8988T (cell line): ENCODE measurements at regions not wholly inside any gene's neighbourhood (a gene's known extent, or its start where the extent isn't known, plus 50 kb on each side); places are given as distances from the start of the nearest gene placed in this dataset.
"Not testable (repeated sequence)": the region's sequence is repeated elsewhere in the genome, so short reads cannot be mapped to it uniquely, and the experiment has no call there.

Experiments used
- DNase-seq: peaks from one replicate; pipeline ENCODE4 v3.0.0; 2011

DNA sequence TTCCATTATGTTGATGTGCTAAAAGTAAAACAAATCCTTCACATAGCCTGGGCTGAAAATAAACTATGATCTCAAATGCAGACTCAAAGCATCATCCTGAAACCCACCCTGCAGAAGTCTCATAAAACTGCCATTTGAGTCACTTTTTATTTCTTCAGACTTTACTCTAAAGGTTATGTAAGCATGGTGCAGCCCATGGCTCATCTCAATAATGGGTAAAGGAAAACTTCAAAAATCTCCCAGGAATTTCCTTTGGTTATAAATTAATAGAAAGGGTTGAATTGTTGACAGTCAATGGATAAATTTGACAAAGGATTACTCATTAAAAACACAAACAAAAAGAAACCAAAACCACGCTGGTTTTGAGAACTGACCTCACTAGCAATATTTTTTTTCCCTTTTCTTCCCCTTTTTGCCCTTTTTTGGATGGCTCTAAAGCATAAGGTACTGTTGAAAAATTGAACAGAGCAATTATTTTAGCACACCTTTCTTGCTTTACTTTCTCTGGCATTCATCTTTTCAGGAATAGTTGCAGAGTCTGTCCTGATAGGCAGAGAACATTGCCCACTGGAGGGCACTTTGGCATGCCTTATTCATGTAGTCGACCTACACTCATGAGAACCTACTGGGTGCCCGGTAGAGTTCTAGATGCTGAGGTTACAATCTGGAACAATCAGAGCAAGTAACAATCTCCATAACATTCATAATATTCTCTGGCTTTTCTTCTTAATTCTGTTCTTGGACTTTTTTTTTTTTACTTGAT is 191.4 kb downstream of the TMEM167A start:
- DNase-seq = no peak

DNA sequence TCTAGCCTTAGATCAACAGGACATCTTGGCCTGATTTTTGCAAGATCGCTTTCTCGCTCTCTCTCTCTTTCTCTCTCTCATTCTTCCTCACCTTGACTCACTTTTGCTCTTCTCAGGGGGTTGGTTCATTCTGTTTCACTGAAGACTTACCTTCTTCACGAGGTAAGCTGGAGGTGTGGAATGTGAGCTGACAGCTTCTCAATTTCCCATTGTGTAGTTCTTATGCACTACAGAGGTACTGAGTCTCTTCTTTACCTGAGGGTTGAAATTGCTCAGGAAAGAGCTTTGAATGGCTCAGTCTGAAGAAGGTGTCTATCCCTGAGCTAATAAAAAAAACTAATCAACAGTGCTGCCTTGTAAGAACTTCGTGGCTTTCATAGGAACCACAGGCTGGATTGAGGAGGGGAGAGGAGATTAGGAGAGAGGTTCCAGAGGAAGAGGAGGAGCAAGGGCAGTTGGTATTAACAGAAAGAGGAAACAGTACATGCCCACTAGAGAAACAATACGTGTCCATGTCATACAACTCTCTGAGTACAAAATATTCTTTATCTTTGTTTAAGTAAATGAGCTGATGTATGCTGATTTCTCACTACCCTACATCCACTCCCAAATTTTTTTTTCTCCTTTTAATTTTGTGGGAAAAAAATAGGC is 192.2 kb downstream of the TMEM167A start:
- DNase-seq = no peak

DNA sequence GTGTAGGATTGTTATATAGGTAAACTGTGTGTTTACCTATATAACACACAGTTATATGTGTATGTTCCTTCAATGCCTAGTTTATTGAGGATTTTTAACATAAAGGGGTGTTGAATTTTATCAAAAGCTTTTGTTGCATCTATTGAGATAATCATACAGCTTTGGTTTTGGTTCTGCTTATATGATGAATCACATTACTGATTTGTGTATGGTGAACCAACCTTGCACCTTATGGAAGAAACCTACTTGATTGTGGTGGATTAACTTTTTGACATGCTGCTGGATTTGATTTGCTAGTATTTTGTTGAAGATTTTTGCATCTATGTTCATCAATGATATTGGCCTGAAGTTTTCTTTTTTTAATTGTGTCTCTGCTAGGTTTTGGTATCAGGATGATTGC is 194.9 kb downstream of the TMEM167A start:
- no peak for DNase-seq

DNA sequence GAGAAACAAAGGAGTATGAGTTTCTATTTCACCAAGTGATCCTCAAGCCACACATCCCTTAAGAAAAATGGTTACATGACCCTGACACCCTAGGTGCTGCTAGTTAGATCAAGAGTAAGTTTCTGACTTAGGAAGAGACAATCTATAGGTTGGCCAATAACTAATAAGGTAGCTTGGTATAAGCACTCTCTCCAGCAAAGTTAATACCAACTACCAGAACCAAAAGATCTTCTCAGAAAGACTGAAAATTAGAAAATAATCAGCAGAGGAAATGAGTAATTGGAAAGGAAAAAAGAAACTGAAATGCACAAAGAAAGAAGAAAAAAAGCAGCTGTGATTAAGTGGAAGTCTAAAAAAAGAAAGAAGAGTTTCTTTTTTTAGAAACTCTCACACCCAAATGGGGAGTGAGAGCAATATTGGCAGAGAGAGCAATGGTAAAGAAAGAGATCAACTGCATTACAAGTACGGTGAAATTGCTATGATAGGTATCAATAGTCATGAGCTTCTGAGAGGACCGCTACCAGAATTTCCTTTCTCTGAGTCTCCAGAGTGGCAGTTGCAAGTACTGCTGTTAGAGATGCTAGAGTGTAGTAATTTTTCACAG is 195.5 kb downstream of the TMEM167A start:
- DNase-seq = no peak

DNA sequence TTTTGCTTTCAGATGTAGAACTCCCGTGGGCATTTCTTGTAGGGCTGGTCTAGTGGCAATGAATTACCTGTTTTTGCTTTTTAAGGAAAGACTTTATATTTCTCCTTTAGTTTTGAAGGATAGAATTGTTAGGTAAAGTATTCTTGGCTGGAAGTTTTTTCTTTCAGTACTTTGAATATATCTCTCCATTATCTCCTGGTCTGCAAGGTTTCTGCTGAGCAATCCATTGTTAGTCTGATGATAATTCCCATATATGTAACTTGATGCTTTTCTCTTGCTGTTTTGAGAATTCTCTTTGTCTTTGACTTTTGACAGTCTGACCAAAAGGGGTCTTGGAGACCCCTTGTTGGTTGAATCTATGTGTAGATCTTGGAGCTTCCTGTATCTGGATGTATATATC is 198.1 kb downstream of the TMEM167A start:
- DNase-seq = no peak

DNA sequence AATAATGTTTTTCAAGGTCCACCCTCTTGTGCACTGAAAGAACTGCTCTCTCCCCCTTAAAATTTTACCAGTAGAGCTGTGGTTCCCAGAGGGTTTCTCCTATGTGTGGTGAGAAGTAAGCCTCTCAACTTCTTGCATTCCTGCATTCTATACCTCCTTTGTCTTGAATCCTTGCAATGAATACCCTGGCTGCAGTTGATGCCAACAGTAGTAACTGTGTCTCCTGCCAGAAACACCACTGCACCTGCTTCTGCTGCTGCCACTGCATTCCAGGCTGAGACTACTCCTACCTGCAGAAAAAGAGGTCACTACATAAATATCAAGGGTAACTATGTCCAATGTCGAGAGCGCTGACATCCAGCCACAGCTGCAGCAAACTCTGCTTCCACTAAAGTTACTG is 203.7 kb downstream of the TMEM167A start:
- no peak for DNase-seq

DNA sequence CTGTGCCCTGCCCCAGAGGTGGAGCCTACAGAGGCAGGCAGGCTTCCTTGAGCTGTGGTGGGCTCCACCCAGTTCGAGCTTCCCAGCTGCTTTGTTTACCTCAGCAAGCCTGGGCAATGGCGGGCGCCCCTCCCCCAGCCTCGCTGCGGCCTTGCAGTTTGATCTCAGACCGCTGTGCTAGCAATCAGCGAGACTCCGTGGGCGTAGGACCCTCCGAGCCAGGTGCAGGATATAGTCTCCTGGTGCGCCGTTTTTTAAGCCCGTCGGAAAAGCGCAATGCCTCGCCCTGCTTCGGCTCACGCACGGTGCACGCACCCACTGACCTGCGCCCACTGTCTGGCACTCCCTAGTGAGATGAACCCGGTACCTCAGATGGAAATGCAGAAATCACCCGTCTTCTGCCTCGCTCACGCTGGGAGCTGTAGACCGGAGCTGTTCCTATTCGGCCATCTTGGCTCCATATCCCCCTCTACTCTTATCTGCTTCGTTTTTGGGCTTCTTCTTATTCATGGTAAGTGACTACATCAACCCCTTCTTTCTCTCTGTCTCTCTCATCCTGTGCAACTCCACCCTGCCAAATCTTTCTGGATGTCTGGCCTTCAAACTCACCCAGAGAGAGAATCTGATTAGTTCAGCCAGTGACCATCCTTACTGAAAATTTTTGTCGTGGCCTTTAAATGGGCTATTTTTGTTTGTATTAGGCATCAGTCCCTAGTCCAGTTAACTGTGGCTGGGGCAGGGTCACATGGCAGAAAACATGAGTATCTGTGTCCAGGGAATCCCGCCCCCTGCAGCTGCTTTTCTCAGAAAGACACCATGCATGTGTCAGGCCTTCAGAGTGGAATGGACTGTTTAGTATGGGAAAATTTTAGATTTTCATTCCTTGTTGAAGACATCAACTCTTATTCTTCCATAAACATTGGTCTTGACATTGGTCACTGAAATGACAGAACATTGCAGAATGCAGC is 204.6 kb downstream of the TMEM167A start:
- not testable (repeated sequence) for DNase-seq

DNA sequence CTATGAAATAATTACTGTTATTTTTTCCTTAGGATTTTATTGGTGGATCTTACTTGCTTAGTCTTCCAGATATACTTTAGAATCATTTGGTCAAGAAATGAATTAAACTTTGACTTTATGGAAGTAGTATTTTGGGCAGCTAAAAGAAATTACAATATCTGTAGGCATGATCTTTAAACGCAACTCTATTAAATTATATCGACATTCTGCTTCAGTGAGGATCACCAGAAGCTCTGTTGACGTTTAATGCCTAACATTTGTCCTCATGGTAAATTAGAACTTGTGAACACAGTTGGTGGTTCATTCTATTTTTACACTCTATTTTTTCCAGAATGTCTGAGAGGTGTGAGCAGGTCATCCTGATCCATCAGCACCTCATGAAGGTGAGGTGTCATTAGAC is 211.6 kb downstream of the TMEM167A start:
- no peak for DNase-seq

DNA sequence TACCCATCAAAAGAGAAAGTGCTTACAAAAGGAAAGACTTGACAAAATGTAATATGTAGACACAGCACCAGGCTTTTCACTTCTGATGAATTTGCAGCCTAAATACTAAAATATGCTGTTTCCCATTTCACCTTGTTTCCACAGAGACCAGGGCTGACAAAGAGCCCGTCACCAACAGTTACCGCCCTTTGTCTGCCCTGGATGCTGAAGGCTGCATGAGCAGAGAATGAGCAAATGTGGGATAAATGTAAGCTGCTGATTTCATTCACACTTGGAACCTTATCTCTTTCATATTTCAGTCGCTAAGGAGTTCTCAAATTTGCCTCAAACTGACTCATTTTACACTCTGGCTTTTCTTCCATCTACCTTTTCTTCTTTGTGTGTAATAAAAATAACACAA is 213.9 kb downstream of the TMEM167A start:
- DNase-seq = no peak

DNA sequence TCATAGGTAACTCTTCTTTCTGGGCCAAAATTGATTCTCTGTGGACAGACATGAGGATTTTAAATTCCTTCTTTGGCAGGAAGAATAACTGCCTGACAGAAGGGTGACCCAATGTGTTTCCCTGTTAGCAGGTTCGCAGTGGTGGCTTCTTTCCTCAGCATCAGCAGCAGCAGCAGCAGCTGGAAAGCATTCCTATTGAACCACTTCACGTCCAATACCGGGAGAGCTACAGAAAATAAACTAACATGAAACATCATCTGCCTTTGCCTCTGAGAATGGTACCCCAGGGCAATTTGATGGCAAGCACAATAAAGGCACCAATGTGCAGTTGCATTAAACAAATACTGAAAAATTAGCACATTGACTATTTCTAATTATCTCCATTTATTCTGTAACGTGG is 214.5 kb downstream of the TMEM167A start:
- DNase-seq = no peak

DNA sequence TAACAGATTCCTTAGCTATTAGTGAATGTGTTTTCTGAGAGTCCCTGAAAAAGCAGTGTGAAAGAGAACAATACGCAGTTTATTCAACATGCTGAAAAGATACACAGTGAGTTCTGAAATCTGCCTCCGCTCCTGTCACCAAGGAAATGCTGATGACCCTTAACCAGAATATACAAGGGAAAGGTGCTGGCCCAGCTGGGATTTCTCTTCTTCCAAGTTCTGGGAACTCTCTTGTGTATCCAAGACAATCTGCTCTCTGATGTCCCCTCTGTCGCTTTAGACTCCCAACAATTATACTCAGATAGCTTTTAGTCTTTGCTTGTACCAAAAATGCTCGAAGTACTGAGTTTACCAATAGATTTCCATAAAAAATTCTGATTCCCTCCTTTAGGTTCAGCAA is 214.9 kb downstream of the TMEM167A start:
- DNase-seq = no peak

DNA sequence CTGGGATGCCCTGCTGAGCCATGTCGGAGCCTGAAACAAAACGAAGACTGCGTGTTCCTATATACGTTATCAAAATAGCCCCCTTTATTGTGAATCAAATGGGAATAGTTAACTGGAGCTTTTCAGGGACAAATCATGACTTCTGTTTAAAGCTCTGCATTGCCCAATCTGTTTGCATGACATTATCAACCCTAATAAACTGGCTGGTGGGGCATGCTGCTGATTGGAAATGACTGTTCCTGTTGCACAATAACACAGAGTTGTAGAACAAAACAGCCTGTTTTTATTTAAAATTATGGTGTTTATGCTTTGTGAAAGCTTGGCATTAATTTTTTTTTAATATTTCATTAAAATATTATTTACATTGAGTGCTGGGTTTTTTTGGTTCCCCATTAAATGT is 215.5 kb downstream of the TMEM167A start:
- no peak for DNase-seq

DNA sequence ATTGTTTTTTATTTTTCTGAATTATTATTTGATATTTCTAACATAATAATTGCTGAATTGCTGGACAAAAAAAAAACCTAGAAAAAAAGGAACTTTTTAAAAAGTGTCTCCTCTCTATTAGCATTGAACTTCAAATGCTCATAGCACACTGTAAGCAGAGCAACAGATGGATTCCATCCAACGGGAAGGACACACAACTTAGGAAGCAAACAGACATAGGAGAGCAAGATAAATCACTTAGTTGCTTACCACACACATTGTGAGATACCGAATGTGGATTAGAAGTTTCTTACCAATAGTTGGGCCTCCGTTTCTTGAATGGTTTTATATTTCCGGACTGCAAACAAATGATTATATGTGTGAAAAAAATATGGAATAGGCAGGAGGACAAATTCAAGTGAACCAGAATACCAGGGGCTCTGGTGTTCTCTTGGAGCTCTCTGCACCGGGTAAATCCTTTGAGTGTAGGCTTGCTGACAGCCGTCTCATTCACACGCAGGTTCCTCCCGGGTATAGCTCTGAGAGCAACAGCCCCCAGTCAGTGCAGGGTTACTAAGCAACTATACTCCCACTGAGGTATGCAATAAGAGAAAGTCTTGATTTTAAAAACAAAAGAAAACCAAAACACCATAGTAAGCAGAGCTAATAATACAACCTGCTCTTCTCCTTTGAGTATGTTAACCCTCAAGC is 217.6 kb downstream of the TMEM167A start:
- DNase-seq = no peak

DNA sequence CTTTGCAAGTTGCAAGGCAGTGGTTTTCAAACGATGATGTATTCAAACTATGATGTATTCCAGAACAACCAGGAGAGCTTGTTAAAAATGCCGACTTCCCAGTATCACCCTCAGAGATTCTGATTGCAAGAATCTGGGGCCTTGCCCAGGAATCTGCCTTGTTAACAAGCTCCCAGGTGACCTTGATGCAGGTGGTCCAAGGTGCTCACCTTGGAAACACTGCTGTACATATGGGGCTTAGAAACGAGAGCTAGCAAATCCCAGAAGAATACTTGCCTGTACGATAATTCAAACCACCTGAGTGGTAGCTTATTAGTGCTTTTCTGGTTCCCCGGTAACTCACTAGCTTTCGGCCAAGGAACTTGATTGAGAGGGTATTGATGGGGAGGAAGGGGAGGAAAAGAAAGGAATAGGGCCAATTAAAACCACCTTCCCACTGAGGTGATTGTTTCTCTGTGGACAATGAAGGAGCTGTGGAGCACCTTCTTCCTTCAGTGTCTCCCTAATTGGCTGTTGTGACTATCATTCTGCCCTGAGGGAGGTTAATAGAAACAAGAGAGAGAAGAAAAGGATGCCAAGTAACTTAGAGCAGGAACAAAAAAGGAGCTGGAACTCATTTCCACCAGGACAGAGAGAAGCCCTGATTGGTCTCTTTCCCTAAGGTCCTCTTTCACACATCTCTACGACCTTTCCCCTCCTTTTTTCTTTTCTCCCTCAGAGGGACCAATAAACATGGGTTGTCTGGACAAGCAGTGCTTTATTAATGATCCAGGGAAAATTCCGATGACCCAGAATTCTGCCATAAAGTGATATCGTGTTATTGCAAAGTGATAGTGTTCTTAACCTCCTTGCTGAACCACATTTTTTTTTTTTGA is 218.8 kb downstream of the TMEM167A start:
- no peak for DNase-seq

DNA sequence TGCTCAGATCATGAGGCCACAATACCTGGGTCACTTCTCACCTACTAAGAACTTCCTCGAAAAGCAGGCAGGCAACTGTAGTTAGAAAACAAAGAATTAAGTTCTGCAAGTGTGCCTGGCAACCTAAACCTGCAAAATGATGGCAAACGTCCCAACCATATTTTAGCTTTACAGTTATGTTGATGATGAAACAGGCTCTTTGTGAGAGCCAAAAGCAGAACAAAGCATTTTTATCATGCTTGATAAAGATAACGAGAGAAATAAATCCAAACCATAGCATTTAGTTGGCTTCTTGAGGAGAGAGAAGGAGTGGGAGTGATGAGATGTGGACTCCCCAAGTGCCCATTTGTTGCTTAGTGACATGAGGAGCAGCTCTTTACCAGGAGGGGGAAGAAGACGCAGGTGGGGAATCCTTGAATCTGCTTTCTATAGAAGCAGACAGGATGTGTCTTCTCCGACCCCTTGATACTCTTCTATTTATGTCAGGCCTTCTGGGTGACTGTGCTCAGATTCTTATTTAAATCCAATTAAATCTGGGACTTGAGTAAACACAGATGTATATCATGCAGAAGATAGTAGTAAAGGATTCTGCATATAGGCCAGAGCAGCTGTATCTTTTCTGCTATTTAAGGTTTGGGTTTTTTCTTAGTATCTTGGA is 221.2 kb downstream of the TMEM167A start:
- no peak for DNase-seq

DNA sequence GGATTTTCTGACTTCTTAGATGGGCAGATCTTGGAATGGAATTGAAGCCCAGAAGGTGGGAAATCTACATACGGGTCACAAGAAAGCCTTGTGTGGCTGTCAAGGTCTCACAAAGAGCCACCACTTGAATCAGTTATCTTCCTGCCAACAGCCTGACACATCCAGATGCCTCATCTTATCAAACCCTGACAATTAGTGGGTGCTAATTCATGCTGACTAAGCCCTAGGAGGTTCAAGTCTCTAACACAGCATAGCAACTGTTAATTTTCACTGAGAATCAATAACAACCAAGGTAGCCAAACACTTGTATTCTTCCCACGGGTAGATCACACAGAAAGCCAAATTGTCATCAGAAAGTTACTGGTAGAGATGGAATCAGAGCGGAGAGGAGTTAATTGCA is 222.2 kb downstream of the TMEM167A start:
- no peak for DNase-seq

DNA sequence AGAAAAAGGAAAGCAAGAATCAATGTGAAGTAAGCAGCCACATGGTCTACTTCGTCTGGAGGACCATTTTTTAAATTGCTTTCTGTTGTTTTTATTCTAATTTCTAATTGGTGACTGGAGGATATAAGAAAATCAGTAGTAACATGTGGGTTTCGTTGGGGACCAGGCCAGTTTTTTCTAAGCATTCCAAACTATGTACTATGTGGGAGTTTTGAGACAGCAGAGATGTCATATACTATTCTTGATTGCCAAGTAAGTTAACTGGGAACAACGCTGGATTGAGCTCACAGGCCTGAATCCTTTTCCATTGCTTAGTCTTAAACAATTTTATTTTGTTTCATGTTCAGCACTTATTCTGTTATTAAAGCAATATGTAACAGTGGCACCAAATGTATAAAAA is 225.7 kb downstream of the TMEM167A start:
- no peak for DNase-seq

DNA sequence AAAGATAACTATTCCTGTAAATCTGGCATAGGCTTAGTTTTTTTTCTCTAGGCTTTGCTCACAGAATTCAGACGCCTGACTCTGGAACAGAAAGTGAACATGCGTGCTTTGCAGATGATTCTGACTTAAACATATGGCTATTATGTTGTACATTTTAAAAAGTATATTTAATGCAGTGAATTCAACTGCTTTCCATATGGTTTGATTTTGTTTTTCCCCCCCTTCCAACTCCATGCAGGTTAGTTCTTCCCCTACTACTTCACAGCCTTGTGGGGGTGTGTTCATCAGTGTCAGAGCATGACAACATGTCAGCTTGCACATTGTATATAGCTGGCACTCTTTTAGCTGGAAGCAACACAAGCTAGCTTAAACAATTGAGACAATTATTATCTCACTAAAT is 226.8 kb downstream of the TMEM167A start:
- DNase-seq = no peak

DNA sequence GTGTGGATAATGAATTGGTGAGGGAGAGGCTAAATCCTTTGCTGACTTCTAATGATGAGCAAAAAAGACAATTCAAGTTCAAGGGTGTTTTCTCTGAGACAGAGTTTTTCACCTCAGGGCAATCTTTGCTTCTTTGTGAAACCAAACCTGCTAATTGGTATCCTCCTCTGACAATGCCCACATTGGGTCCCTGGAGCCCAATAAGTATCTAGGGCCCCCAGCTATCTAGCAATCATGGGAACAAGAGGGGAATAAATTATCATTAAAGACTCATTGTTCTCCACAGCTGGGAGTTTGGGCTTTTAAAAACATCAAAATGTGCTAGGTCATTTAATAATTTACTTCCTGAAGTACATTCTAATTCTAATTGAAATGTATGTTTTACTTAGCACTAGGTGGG is 227.3 kb downstream of the TMEM167A start:
- no peak for DNase-seq

DNA sequence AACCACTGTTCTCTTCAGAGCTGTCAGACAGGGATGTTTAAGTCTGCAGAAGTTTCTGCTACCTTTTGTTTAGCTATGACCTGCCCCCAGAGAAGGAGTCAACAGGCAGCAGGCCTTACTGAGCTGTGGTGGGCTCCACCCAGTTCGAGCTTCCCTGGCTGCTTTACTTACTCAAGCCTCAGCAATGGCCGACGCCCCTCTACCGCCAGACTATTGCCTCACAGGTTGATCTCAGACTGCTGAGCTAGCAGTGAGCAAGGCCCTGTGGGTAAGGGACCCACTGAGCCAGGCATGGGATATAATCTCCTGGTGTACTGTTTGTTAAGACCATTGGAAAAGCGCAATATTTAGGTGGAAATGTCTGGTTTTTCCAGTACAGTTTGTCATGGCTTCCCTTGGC is 229.6 kb downstream of the TMEM167A start:
- DNase-seq = no peak

DNA sequence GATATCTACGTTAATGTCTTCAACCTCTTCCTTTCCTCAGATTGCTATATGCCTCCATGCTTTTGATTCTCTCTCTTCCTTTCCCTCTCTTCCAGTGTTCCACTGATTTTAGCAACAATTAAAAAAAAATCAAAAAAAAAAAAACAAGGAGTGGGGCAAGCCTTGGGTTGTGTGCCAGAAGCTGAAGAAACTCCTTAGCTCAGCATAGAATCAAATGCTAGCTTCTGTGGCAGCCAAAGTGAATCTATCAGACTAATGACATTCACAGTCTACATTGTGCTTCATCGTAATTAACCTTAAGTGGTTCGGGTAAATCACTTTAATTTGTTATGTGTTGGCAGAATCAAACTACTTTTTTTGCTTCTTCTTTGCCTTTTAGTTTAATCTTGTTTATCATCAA is 237.3 kb downstream of the TMEM167A start:
- DNase-seq = no peak
